GM08714 (cell line): ENCODE measurements at regions not wholly inside any gene's neighbourhood (a gene's known extent, or its start where the extent isn't known, plus 50 kb on each side); places are given as distances from the start of the nearest gene placed in this dataset.

Experiments used
- H3K4me3 ChIP-seq: fragments of 200-500 bp; sonication (Bioruptor generic); 2 replicates; pipeline ENCODE4 v1.5.1; 2014; ENCODE audit warnings: mild to moderate bottlenecking, low read length, inconsistent platforms
- ZNF274 ChIP-seq: IDR thresholded peaks from 2 replicates; pipeline ENCODE4 v1.6.1; 2012; ENCODE audit warnings: mild to moderate bottlenecking, low read depth, low read length

DNA sequence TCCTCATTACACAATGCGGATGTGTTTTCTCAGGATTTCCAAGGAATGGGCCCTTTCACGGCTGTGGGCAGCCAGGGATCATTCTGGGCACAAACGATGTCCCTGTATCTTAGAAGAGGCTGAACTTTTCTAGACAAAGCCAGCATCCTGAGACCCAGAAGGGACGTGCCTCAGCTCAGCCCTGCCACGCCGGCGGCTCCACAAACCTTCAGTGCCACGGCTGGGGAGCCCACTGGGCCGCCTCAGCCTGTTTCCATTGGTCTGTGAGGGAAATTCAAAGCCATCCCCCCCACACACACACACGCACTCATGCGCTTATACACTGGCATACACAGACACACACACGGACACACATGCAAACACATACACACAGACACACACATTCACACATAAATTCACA, 344.9 kb upstream of the MKI67 start:
- no peak overlapping the region for H3K4me3 ChIP-seq
- no peak for TF ChIP-seq ZNF274

- H3K4me3 ChIP-seq: no peak overlapping the region
- TF ChIP-seq ZNF274: no peak
Measured at GRCh38 chr10:128472196-128472595, 346.0 kb upstream of the MKI67 start.

GRCh38 chr10:128473396-128473795, 347.2 kb upstream of the MKI67 start:
- no peak overlapping the region for H3K4me3 ChIP-seq
- no peak for TF ChIP-seq ZNF274

DNA sequence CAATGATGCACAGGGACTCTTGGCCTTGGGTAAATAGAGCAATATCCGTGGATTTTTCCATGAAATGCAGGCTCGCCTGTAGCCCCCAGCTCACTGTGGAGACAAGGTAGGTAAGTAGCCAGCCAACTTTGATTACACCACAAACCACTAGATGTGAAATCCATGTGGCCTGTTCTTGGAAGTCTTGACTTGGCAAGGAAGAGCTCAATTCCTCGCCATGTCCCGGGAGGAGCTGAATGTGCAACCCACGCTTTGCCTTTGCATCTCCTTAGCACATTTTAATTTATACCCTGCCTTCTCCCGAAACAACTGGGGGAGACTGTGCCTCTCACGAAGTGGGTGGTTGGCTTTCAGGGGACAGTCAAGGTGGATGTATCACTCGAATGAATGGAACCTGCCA, 347.7 kb upstream of the MKI67 start:
- H3K4me3 ChIP-seq: no peak overlapping the region
- TF ChIP-seq ZNF274: no peak

DNA sequence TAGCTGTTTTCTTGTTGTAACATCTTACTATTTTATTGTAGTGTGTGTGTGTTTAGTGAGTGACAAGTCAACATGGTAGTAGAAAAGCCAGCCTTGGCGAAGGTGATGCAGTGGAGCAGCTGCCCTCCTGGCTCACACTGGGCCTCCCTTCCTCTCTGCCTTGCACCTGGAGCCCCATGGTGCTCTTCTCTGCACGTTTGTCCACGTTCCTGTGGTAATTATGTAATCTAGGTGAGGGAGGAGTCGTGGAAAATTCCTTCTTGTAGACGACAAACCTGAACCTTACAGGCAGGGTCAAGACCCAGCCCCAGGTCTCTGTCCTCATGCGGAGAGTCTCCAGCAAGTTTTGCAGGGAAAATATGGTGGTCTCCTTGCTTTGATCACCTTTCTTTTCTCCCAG, 348.3 kb upstream of the MKI67 start:
- no peak for TF ChIP-seq ZNF274
- H3K4me3 ChIP-seq: no peak overlapping the region

DNA sequence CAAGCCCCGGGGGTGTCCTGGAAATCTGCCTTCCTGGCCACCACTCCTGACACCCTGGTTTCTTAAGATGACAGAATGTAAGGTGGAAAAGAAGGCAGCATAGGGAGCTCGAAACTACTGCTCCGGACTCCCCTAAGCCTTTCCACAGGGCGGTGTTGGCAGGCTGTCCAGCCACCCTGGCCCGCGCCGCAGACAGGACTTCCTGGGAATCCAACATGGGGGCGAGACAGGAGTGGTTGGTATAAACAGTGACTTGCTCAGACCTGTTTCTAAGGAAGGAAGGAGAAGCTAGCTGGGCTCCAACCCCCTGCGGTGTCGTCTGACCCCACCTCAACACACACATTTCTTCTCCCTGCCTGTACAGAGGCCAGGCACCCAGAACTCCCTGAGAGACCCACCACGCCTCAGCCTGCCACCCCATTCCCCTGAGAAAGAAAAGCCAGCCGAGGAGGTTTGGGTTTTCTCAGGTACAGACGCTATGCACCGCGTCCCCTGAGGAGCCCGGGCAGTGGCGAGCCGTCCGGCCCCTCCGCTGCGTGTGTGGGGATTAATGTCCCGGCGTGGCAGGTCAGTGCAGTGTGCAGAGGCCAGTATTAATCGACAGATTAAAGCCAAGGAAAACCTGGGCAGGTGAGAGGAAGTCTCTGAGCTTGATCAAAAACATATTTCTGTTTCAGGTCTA, 349.6 kb upstream of the MKI67 start:
- no peak overlapping the region for H3K4me3 ChIP-seq

DNA sequence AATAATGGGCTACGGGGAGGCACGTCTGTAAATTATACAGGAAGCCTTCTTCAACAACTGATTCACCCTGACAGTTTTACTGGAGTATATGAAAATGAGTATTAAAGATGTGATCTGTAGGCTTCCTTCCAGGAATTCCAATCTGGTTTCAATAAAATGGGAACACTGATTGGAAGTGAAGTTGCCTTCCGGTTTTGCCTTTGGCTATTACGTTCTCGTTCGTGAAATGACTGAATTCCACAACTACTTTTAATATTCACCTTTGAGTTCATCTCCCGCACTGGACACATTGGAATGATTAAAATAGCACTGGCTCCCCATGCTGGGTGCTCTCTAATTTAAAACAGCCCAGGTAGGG, 350.1 kb upstream of the MKI67 start:
- H3K4me3 ChIP-seq: no peak overlapping the region
- no peak for TF ChIP-seq ZNF274

More for the DNA sequence above, 349.6 kb upstream of the MKI67 start:
- no peak for TF ChIP-seq ZNF274

GRCh38 chr10:128476845-128477244, 350.6 kb upstream of the MKI67 start:
- H3K4me3 ChIP-seq: no peak overlapping the region
- TF ChIP-seq ZNF274: no peak

GRCh38 chr10:128480601-128481000, 354.4 kb upstream of the MKI67 start:
- H3K4me3 ChIP-seq: no peak overlapping the region
- no peak for TF ChIP-seq ZNF274

DNA sequence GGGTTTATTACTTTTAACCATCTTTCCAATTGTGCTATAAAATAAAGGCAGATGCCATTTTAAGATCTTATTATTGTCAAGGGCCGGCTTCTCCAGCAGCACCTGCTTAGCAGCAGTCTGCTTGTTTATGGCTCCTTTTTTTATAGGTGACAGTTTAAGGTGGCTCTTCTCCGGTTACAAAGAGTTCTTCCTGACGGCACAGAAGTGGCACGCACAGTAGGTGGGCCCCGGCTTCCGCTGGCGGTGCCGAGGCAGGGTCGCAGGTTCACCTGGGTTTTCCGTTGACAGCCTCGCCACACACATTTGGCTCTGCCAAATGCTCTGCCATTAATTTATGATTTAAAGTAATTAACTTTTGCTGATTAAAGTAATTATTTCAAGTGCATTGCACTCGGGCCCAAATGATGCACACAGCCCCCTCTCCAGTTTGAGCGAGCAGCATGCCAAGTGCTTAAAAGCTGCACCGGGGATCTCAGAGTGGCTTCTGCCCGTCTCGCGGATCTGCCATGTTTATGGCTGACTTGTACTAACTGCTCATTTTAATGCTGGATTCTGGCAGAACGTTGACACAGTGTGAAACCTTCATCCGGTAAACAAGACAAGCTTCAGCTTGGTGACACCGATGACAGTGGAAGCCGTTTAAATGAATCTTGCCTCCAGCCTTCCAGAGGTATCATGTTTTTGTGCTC, 355.1 kb upstream of the MKI67 start:
- no peak overlapping the region for H3K4me3 ChIP-seq
- no peak for TF ChIP-seq ZNF274

DNA sequence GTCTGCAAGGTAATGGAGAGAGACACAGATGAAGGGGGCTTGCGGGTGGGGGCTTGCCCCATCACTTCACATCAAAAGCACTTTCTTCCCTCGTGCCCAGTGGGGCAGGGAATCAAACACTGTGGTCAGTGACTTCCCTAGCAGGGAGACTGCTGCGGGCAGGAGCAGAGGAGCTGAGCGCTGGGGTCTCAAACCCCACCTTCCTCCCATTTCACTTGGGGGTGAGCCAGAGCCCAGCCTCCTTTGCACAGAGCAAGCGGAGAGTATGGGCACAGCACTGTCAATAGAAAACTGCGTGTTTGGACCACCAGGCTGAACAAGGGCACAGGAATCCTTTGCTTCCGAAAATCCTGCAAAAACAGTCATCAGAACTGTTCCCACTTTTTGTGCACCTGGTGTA, 355.8 kb upstream of the MKI67 start:
- TF ChIP-seq ZNF274: no peak
- no peak overlapping the region for H3K4me3 ChIP-seq

DNA sequence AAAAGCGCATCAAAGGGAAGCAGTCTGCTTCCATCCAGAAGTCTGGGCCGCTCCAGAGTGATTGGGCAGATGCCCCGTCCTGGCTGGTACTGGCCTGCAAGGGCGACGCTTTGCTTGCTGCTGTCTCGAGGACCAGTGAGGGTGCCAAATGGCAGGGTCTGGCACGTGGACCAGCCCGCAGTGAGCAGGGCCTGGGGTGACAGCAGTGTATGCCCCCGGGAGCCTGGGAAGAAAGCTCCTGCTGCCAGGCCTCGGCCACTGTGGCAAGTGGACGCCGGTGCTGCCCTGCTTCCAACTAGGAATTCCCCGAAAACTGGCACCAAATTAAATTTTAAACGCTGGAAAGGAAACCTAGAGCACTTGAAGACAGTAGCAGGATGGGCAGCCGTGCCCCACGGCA, 357.0 kb upstream of the MKI67 start:
- TF ChIP-seq ZNF274: no peak
- no peak overlapping the region for H3K4me3 ChIP-seq

DNA sequence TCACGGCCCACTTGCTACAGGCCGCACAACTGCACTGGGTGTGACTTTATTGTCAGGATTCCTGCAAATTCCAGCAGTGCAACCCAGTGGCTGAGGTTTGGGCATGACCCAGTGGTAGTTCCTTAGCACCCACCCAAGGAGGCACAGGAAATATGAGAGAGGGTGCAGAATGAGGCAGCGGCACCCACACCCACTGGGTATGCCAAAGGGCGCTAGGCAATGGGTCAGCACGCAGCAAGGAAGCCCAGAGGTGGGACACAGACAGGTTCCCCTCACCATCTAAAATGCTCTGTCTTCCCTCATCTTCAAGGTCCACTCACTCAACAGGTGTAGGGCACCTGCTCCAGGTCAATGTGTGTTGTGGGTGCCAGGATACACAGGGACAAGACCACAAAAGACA, 357.8 kb upstream of the MKI67 start:
- no peak for TF ChIP-seq ZNF274
- H3K4me3 ChIP-seq: no peak overlapping the region

DNA sequence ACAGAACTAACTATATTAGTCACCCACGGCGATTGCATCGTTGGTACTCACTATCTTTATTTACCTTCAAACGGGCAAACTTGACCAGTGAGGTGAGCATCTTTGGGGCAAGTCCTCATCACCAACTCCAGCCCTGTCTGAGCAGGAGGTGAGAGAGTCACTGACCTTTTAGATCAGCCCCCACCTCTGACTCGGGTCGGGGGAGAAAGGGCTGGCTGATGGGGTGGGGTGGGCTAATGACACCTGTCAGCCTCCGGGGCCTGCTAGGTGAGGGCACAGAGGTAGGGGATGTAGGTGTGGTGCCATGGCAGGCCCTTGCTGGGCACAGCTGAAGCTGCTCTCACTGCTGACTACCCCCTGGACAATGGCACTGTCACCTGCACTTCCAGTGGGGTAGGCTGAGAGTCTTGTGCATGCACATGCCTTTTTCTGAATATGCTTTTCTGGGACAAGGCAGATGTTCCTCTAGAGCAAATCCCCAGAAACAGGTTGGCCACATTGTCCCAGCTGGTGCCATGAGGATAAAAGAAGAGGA, 359.5 kb upstream of the MKI67 start:
- no peak for TF ChIP-seq ZNF274

GRCh38 chr10:128487517-128487916, 361.3 kb upstream of the MKI67 start:
- no peak overlapping the region for H3K4me3 ChIP-seq
- no peak for TF ChIP-seq ZNF274

More for the DNA sequence above, 359.5 kb upstream of the MKI67 start:
- H3K4me3 ChIP-seq: no peak overlapping the region
